Gastrocnemius medialis (tissue), 4 donors: ENCODE measurements at regions not wholly inside any gene's neighbourhood (a gene's known extent, or its start where the extent isn't known, plus 50 kb on each side); places are given as distances from the start of the nearest gene placed in this dataset.

Source experiments
- CTCF ChIP-seq, 5 experiments: fragments of 450-650 bp in 3 of 5; fragments of 200-600 bp in 2 of 5; sonication (generic) in 2 of 5; IDR thresholded peaks in 4 of 5; conservative IDR thresholded peaks in 1 of 5; 1 replicate in 4 of 5; 2 replicates in 1 of 5; pipeline ENCODE4 v1.5.1; 2016 to 2019; ENCODE audit warnings: antibody characterized with exemption in 5 of 5, mild to moderate bottlenecking in 3 of 5, moderate library complexity in 3 of 5
- POLR2A ChIP-seq, 2 donors: fragments of 450-650 bp; IDR thresholded peaks; one replicate each; pipeline ENCODE4 v1.6.1; 2017; ENCODE audit warnings: antibody characterized with exemption in 2 of 2, mild to moderate bottlenecking in 2 of 2, moderate library complexity in 2 of 2

- TF ChIP-seq CTCF (IDR thresholded peaks at IDR 0.05 in 4 of 5, conservative IDR thresholded peaks at IDR 0.05 in 1 of 5) (no peak), POLR2A (IDR thresholded peaks at IDR 0.05) (no peak)
These were observed 276.5 kb downstream of the PRDM2 start for GRCh38 chr1:13976485-13976884.
